ENCODE measurements at regions not wholly inside any gene's neighbourhood (a gene's known extent, or its start where the extent isn't known, plus 50 kb on each side); places are given as distances from the start of the nearest gene placed in this dataset.

GRCh38 chr1:5616366-5617178 is 375.7 kb downstream of the NPHP4 start:
- DNase-seq (ENCODE audit: low spot score): no peak
- no peak for ATAC-seq
- no peak for TF ChIP-seq NFATC4 (CRISPR knock-in tag; IDR thresholded peaks at IDR 0.05)
- TF ChIP-seq SP1 (CRISPR knock-in tag; conservative IDR thresholded peaks at IDR 0.05): no peak
- no peak for TF ChIP-seq ELF4 (CRISPR knock-in tag; IDR thresholded peaks at IDR 0.05; ENCODE audit: low read depth)
- TF ChIP-seq, protein P1, sequence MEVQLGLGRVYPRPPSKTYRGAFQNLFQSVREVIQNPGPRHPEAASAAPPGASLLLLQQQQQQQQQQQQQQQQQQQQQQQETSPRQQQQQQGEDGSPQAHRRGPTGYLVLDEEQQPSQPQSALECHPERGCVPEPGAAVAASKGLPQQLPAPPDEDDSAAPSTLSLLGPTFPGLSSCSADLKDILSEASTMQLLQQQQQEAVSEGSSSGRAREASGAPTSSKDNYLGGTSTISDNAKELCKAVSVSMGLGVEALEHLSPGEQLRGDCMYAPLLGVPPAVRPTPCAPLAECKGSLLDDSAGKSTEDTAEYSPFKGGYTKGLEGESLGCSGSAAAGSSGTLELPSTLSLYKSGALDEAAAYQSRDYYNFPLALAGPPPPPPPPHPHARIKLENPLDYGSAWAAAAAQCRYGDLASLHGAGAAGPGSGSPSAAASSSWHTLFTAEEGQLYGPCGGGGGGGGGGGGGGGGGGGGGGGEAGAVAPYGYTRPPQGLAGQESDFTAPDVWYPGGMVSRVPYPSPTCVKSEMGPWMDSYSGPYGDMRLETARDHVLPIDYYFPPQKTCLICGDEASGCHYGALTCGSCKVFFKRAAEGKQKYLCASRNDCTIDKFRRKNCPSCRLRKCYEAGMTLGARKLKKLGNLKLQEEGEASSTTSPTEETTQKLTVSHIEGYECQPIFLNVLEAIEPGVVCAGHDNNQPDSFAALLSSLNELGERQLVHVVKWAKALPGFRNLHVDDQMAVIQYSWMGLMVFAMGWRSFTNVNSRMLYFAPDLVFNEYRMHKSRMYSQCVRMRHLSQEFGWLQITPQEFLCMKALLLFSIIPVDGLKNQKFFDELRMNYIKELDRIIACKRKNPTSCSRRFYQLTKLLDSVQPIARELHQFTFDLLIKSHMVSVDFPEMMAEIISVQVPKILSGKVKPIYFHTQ (CRISPR knock-in tag; IDR thresholded peaks at IDR 0.05): no peak
- no peak for TF ChIP-seq SMAD4 (CRISPR knock-in tag; IDR thresholded peaks at IDR 0.05)
- no peak for TF ChIP-seq USF2 (CRISPR knock-in tag; IDR thresholded peaks at IDR 0.05)
- no peak for TF ChIP-seq JUN (CRISPR knock-in tag; IDR thresholded peaks at IDR 0.05)
- TF ChIP-seq ZNF671 (CRISPR knock-in tag; IDR thresholded peaks at IDR 0.05): no peak
- TF ChIP-seq ZNF396 (CRISPR knock-in tag; IDR thresholded peaks at IDR 0.05; ENCODE audit: borderline replicate concordance): no peak
- TF ChIP-seq USF1 (CRISPR knock-in tag; IDR thresholded peaks at IDR 0.05): no peak
- TF ChIP-seq, protein P2, sequence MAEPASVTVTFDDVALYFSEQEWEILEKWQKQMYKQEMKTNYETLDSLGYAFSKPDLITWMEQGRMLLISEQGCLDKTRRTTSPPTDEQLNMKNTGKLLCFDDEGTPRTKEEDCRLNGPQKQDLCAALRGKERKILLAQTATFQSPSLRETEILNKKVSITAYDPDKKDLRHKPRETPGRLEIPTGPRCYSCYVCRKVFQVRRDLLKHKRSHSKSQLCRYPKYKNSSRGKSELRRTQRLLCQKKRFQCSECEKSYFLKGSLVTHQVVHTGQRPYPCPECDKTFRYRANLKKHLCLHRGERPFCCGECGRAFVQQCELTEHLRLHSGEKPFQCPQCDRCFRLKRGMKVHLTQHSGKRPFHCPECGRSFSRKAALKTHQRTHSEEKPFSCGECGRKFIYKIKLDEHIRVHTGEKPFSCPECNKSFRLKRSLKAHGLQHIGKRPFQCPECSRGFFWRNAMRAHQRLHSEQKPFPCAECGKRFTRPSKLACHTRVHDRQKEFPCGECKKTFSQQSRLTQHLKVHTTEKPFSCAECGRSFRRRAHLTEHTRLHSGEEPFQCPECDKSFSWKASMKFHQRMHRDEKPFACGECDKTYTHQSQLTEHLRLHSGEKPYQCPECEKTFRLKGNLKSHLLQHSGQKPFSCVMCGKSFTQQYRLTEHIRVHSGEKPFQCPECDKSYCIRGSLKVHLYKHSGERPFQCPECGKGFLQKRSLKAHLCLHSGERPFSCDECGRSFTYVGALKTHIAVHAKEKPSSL (CRISPR knock-in tag; conservative IDR thresholded peaks at IDR 0.05): no peak
- TF ChIP-seq ZNF512 (CRISPR knock-in tag; IDR thresholded peaks at IDR 0.05; ENCODE audit: borderline replicate concordance): no peak
- TF ChIP-seq, protein P3, sequence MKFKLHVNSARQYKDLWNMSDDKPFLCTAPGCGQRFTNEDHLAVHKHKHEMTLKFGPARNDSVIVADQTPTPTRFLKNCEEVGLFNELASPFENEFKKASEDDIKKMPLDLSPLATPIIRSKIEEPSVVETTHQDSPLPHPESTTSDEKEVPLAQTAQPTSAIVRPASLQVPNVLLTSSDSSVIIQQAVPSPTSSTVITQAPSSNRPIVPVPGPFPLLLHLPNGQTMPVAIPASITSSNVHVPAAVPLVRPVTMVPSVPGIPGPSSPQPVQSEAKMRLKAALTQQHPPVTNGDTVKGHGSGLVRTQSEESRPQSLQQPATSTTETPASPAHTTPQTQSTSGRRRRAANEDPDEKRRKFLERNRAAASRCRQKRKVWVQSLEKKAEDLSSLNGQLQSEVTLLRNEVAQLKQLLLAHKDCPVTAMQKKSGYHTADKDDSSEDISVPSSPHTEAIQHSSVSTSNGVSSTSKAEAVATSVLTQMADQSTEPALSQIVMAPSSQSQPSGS (CRISPR knock-in tag; IDR thresholded peaks at IDR 0.05; ENCODE audit: borderline replicate concordance, low read depth): no peak
- no peak for TF ChIP-seq MYBL2 (CRISPR knock-in tag; IDR thresholded peaks at IDR 0.05)
- CTCF ChIA-PET: interaction anchor here (1.1 kb wide), 1 partner anchor 107 kb away, joined by 3 read pairs; no protein-coding TSS in a partner anchor
- H3K4me3 Mint-ChIP-seq: no peak overlapping the region
- H3K27ac Mint-ChIP-seq: no peak overlapping the region
- no peaks in the 10 kb centered on the region for H3K4me1 Mint-ChIP-seq
- peaks cover 10% of the 10 kb centered on the region for H3K27me3 Mint-ChIP-seq (ENCODE audit: low read depth)
- peaks cover 56% of the 10 kb centered on the region for H3K36me3 Mint-ChIP-seq
- POLR2A ChIA-PET: no interaction called here
- peaks cover 77% of the 10 kb centered on the region for H3K9me3 Mint-ChIP-seq

GRCh38 chr1:5615076-5615475 is 377.1 kb downstream of the NPHP4 start:
- peaks cover 68% of the 10 kb centered on the region for H3K36me3 Mint-ChIP-seq
- ATAC-seq: no peak
- H3K4me3 Mint-ChIP-seq: no peak overlapping the region
- H3K9me3 Mint-ChIP-seq: peaks cover 91% of the 10 kb centered on the region
- H3K27me3 Mint-ChIP-seq (ENCODE audit: low read depth): peaks cover 10% of the 10 kb centered on the region
- DNase-seq (ENCODE audit: low spot score): no peak
- no peak overlapping the region for H3K27ac Mint-ChIP-seq
- ChIA-PET POLR2A (no interaction called here), CTCF (interaction anchor here (1.1 kb wide), 1 partner anchor 106 kb away, joined by 3 read pairs; no protein-coding TSS in a partner anchor)
- no peaks in the 10 kb centered on the region for H3K4me1 Mint-ChIP-seq
- no peak for TF ChIP-seq E2F1 (CRISPR knock-in tag; IDR thresholded peaks at IDR 0.05)
- TF ChIP-seq, protein P4, sequence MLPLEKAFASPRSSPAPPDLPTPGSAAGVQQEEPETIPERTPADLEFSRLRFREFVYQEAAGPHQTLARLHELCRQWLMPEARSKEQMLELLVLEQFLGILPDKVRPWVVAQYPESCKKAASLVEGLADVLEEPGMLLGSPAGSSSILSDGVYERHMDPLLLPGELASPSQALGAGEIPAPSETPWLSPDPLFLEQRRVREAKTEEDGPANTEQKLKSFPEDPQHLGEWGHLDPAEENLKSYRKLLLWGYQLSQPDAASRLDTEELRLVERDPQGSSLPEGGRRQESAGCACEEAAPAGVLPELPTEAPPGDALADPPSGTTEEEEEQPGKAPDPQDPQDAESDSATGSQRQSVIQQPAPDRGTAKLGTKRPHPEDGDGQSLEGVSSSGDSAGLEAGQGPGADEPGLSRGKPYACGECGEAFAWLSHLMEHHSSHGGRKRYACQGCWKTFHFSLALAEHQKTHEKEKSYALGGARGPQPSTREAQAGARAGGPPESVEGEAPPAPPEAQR (CRISPR knock-in tag; IDR thresholded peaks at IDR 0.05): no peak
- TF ChIP-seq, protein P5, sequence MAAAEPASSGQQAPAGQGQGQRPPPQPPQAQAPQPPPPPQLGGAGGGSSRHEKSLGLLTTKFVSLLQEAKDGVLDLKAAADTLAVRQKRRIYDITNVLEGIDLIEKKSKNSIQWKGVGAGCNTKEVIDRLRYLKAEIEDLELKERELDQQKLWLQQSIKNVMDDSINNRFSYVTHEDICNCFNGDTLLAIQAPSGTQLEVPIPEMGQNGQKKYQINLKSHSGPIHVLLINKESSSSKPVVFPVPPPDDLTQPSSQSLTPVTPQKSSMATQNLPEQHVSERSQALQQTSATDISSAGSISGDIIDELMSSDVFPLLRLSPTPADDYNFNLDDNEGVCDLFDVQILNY (CRISPR knock-in tag; IDR thresholded peaks at IDR 0.05): no peak
- no peak for TF ChIP-seq ZNF263 (CRISPR knock-in tag; IDR thresholded peaks at IDR 0.05; ENCODE audit: low read depth)
- no peak for TF ChIP-seq IRF2 (CRISPR knock-in tag; IDR thresholded peaks at IDR 0.05; ENCODE audit: borderline replicate concordance, low read depth)
- no peak for TF ChIP-seq GRHL2 (CRISPR knock-in tag; IDR thresholded peaks at IDR 0.05; ENCODE audit: insufficient replicate concordance, severe bottlenecking)

Measured in WTC11 (cell line).